ENCODE measurements at regions not wholly inside any gene's neighbourhood (a gene's known extent, or its start where the extent isn't known, plus 50 kb on each side); places are given as distances from the start of the nearest gene placed in this dataset.

DNA sequence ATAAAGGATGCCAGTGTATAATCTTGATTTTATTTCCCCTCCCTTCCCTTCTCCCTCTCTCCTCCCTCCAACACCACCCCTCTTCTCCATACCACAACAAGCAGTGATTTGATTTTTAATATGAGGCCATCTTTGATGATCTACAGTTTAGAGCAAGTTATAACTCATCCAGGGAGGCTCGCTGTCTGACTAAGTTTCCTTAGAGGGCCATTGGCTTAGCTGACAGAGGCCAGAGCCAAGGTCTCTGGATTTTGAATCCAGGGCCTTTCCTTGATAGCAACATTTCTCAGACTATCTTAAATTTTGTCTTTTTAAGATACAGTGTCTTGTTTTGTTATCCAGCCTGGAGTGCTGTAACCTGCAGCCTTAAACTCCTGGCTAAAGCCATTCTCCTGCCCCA lies 431.0 kb upstream of the USP24 start:
- DNase-seq (ENCODE audit: insufficient read length) (no peak), FAIRE-seq (no peak)
- TF ChIP-seq POLR2AphosphoS5 (IDR thresholded peaks at IDR 0.05; ENCODE audit: low read depth, low read length) (no peak), POLR2A (IDR thresholded peaks at IDR 0.05; ENCODE audit: low read depth, low read length) (no peak), TAF1 (IDR thresholded peaks at IDR 0.05; ENCODE audit: borderline replicate concordance, low read depth, low read length) (no peak)

DNA sequence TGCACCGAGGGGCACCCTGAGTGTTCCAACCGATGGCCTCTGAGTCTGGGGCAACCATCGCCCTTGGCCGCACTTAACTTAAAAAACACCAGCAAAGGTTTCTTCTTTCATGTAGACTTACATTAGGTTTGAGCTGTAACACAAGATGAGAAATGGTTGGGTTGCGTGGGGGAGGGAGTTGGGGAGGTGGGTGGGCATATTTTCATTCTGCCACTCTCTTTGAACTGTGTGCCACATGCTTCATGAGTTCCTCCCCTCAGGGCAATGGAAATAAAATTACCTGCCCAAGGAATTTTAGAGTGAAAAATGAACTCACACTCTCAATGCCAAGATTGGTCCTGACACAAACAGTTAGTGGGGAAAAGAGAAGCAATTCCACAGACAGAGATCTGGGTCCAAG lies 430.1 kb upstream of the USP24 start:
- DNase-seq (ENCODE audit: insufficient read length) (no peak), FAIRE-seq (no peak)
- TF ChIP-seq POLR2AphosphoS5 (IDR thresholded peaks at IDR 0.05; ENCODE audit: low read depth, low read length) (no peak), POLR2A (IDR thresholded peaks at IDR 0.05; ENCODE audit: low read depth, low read length) (no peak), TAF1 (IDR thresholded peaks at IDR 0.05; ENCODE audit: borderline replicate concordance, low read depth, low read length) (no peak)

DNA sequence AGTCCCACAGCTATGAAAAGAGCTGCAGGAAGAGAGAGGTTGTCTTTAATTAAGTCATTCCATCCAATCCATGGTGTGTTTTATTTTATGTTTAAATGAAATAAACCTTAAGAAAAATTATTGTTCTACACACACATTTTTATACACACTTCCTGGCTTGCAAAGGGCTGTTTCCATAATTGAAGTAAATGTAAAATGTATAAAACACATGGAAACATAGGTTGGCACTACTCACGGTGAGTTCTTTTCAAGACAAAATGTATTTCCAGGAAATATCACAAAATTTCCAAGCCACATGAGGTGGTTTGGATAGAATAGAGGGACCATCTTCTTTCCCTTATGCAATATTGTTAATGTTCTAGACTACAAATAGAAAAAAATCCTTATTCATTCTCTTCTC lies 426.8 kb upstream of the USP24 start:
- no peak for TF ChIP-seq TAF1 (IDR thresholded peaks at IDR 0.05; ENCODE audit: borderline replicate concordance, low read depth, low read length)
- no peak for TF ChIP-seq POLR2AphosphoS5 (IDR thresholded peaks at IDR 0.05; ENCODE audit: low read depth, low read length)
- TF ChIP-seq POLR2A (IDR thresholded peaks at IDR 0.05; ENCODE audit: low read depth, low read length): no peak
- no peak for DNase-seq (ENCODE audit: insufficient read length)
- no peak for FAIRE-seq

DNA sequence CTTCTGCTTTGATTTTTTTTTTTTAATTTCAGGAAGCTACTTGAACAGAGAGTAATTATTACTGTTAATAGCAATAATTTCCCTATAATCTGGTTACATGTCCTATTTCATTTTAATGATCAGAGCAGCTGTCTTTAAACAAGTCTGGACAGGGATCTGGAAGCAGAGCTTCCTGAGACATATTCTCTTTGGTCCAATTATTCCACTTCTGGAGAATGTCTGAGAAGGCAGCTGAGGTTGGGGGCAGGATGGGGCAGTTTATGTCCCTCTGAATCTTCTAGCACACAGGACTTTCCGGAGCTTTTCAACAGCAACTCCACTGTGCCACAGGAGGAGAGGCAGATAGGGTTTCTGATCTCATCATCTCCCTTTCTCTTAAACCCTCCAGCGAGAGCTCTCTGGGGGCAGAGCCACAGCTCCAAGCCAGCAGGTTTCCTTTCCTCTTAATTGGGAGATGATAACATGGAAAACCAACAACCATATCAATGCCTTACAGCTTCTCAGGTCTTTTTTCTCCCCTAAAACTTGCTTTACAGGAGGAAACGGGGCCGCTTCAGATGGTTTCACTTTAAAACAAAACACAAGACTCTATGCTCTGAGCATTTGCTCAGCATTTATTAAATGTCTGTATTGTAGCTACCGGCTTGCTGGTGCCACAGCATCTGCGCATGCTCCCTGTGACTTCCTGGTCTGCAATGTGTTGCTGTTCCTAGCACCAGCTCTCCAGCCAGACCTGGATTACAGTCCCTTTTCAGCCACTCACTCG lies 425.7 kb upstream of the USP24 start:
- no peak for TF ChIP-seq POLR2AphosphoS5 (IDR thresholded peaks at IDR 0.05; ENCODE audit: low read depth, low read length)
- no peak for TF ChIP-seq TAF1 (IDR thresholded peaks at IDR 0.05; ENCODE audit: borderline replicate concordance, low read depth, low read length)
- TF ChIP-seq POLR2A (IDR thresholded peaks at IDR 0.05; ENCODE audit: low read depth, low read length): no peak
- DNase-seq (ENCODE audit: insufficient read length) (no peak), FAIRE-seq (peak; percentile 40)

DNA sequence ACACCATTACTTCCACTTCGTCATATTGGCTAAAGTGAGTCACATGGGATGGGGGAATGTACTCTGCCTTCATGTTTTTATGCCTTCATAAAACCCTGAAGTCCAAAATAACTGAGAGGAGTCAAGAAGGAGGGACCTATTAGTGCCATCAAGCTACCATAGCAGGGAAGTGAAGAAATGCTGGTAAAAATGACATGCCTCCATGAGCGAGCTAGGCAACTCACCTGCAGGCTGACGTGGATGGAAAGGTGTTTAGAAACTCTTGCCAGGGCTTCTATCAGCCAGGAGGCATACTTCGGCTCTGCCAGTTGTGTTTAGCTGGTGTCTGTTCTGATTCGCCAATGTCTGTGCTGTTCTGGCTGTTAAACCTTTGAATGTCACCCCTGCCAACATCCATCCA lies 424.4 kb upstream of the USP24 start:
- TF ChIP-seq POLR2A (IDR thresholded peaks at IDR 0.05; ENCODE audit: low read depth, low read length) (no peak), TAF1 (IDR thresholded peaks at IDR 0.05; ENCODE audit: borderline replicate concordance, low read depth, low read length) (no peak), POLR2AphosphoS5 (IDR thresholded peaks at IDR 0.05; ENCODE audit: low read depth, low read length) (no peak)
- DNase-seq (ENCODE audit: insufficient read length) (no peak), FAIRE-seq (no peak)

DNA sequence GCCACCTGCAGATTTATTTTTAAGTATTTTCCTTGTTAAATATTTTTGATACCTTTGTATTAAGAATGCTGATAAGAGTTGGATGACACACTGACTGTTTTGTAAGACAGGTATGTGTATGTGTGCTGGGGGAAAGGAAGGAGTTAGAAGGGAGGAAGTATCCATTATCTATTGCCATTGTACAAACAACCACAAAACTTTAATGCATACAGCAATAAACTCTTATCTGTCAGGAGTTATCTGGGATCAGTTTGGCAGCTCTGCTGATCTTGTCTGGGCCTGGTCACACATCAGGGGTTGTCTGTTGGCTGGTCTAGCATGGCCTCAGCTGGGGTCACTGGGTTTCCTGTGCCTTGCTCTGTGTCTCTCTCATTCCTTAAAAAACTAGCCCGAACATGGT lies 423.9 kb upstream of the USP24 start:
- DNase-seq (ENCODE audit: insufficient read length) (no peak), FAIRE-seq (no peak)
- TF ChIP-seq POLR2A (IDR thresholded peaks at IDR 0.05; ENCODE audit: low read depth, low read length) (no peak), TAF1 (IDR thresholded peaks at IDR 0.05; ENCODE audit: borderline replicate concordance, low read depth, low read length) (no peak), POLR2AphosphoS5 (IDR thresholded peaks at IDR 0.05; ENCODE audit: low read depth, low read length) (no peak)

DNA sequence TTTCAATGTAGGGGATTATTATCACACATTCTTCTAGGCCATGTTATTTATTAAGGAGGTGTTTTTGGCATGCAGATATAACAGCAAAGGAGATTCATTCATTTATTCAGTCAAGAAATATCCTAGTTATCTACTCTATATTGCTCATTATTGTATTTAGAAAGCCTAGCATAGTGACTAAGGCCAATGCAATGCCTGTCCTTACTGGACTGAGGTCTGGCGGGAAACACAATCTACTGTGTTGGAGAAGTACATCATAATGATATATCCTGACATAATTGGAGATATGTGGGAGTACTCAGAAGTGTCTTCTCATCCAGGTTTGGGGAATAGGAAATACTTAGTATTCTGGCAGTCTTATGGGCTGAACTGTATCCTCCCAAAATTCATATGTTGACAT lies 421.5 kb upstream of the USP24 start:
- DNase-seq (ENCODE audit: insufficient read length) (no peak), FAIRE-seq (no peak)
- TF ChIP-seq POLR2A (IDR thresholded peaks at IDR 0.05; ENCODE audit: low read depth, low read length) (no peak), TAF1 (IDR thresholded peaks at IDR 0.05; ENCODE audit: borderline replicate concordance, low read depth, low read length) (no peak), POLR2AphosphoS5 (IDR thresholded peaks at IDR 0.05; ENCODE audit: low read depth, low read length) (no peak)

DNA sequence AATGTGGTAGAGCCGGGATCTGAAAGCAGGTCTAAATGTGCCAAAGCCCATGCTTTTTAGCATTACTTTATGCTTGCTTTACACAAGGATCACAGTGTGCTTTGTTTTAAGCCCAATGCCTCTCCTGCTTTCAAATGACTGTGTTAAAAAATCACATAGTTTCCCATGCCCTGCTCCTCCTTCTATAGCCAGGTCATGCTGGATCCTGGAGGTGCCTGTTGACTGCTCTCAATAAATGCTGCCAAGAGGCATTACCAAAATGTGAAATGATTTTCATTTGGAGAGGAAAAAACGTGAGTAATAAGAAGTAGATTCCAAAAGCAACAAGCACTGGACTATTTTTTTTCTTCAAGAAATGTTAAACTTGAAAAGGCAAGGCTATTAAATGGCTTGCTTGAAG lies 420.7 kb upstream of the USP24 start:
- no peak for FAIRE-seq
- TF ChIP-seq POLR2A (IDR thresholded peaks at IDR 0.05; ENCODE audit: low read depth, low read length) (no peak), TAF1 (IDR thresholded peaks at IDR 0.05; ENCODE audit: borderline replicate concordance, low read depth, low read length) (no peak), POLR2AphosphoS5 (IDR thresholded peaks at IDR 0.05; ENCODE audit: low read depth, low read length) (no peak)
- DNase-seq (ENCODE audit: insufficient read length): no peak

DNA sequence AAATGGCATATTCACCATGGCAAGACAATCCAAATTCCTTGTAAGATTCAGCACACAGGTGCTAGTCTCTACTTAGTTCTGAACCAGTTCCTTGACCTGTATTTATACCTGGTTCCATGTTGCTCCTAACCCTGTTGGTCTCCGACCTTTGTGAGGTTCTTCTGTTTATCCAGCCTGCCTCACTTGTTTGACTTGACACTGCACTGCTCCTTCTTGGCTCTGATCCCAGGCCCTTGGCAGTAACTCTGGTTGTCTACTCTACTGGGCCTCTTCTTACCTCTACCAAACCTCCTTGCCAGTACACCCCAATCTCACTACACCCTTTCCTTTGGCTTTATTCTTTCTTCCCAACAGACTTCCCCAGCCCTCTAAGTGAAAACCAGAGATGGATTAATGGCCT lies 419.4 kb upstream of the USP24 start:
- DNase-seq (ENCODE audit: insufficient read length) (no peak), FAIRE-seq (no peak)
- TF ChIP-seq TAF1 (IDR thresholded peaks at IDR 0.05; ENCODE audit: borderline replicate concordance, low read depth, low read length) (no peak), POLR2AphosphoS5 (IDR thresholded peaks at IDR 0.05; ENCODE audit: low read depth, low read length) (no peak), POLR2A (IDR thresholded peaks at IDR 0.05; ENCODE audit: low read depth, low read length) (no peak)

DNA sequence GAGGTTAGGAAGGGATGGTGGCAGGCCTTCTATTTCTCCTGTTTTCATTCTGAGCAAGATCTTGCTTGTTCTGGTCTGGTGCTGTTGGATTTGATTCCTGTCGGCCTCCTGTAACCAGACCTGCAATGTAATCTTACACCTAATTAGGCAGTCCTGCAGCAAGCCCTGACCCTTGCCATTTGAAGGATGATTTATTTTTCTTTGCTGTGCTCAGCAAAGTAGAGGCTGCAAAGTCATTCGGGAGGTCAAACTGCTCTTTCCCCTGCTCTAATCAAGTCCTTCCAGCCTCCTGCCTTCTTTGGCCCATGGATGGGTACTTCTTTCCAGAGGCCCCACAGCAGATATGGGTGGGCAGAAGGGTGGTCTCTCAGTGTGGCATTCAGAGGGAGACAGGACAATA lies 417.7 kb upstream of the USP24 start:
- DNase-seq (ENCODE audit: insufficient read length) (no peak), FAIRE-seq (no peak)
- TF ChIP-seq POLR2AphosphoS5 (IDR thresholded peaks at IDR 0.05; ENCODE audit: low read depth, low read length) (no peak), POLR2A (IDR thresholded peaks at IDR 0.05; ENCODE audit: low read depth, low read length) (no peak), TAF1 (IDR thresholded peaks at IDR 0.05; ENCODE audit: borderline replicate concordance, low read depth, low read length) (no peak)

DNA sequence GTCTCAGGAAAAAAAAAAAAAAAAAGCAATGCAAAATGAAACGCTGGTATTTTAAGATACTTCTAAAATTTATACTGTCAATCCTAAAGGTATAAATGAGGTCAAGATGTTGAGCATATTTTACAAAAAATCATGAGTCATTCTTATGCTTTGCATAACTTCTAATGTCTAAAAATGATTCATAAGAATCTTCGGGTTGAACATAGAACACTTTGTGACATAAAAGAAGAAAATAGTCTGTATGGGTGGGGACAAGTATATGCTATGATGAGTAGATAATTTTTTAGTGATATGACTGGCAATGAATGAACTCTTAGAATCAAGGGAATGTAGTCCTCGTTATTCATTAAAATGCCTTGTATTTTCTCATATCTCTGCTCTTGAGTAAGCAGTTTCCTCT lies 416.9 kb upstream of the USP24 start:
- FAIRE-seq: no peak
- no peak for DNase-seq (ENCODE audit: insufficient read length)
- TF ChIP-seq POLR2AphosphoS5 (IDR thresholded peaks at IDR 0.05; ENCODE audit: low read depth, low read length) (no peak), POLR2A (IDR thresholded peaks at IDR 0.05; ENCODE audit: low read depth, low read length) (no peak), TAF1 (IDR thresholded peaks at IDR 0.05; ENCODE audit: borderline replicate concordance, low read depth, low read length) (no peak)

DNA sequence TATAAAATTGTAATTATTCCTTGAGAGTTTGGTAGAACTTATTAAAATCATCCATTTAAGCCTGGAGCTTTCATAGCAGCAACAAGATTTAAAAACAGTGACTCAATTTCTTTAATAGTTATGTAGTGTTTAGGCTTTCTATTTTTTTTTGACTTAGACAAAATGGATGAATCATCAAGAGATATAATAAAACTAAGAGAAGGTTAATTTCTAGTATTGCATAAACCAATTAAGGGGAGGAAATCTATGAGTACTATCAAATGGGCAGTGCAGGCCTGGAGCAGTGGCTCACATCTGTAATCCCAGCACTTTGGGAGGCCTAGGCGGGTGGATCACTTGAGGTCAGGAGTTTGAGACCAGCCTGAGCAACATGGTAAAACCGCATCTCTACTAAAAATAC lies 416.3 kb upstream of the USP24 start:
- FAIRE-seq (no peak), DNase-seq (ENCODE audit: insufficient read length) (no peak)
- no peak for TF ChIP-seq POLR2A (IDR thresholded peaks at IDR 0.05; ENCODE audit: low read depth, low read length)
- no peak for TF ChIP-seq TAF1 (IDR thresholded peaks at IDR 0.05; ENCODE audit: borderline replicate concordance, low read depth, low read length)
- no peak for TF ChIP-seq POLR2AphosphoS5 (IDR thresholded peaks at IDR 0.05; ENCODE audit: low read depth, low read length)
